Astrocyte of the spinal cord (primary cell): ENCODE measurements at regions not wholly inside any gene's neighbourhood (a gene's known extent, or its start where the extent isn't known, plus 50 kb on each side); places are given as distances from the start of the nearest gene placed in this dataset.

Experiments used
- DNase-seq: peaks from one replicate; pipeline ENCODE4 v3.0.0; 2011; ENCODE audit warnings: low read depth, low spot score
- H3K4me3 ChIP-seq: 2 replicates; pipeline ENCODE4 v1.5.1; 2011; ENCODE audit warnings: low read depth, mild to moderate bottlenecking, low read length, moderate library complexity
- CTCF ChIP-seq: IDR thresholded peaks from 2 replicates; pipeline ENCODE4 v1.5.1; 2012; ENCODE audit warnings: low read depth, mild to moderate bottlenecking, low read length, inconsistent platforms
- in situ Hi-C: cut with HindIII; loops from 2 replicates; pipeline ENCODE4 v1.10.0; 2017; ENCODE audit warnings: low sequenced_read_pairs

GRCh38 chr18:61756244-61756643 lies 136.6 kb downstream of the RNF152 start:
- no peak for DNase-seq
- TF ChIP-seq CTCF: no peak
- no peak overlapping the region for H3K4me3 ChIP-seq
- in situ Hi-C loops: no loop called here

GRCh38 chr18:61755555-61755954 lies 137.3 kb downstream of the RNF152 start:
- no peak for DNase-seq
- TF ChIP-seq CTCF: no peak
- in situ Hi-C loops: no loop called here
- H3K4me3 ChIP-seq: no peak overlapping the region

DNA sequence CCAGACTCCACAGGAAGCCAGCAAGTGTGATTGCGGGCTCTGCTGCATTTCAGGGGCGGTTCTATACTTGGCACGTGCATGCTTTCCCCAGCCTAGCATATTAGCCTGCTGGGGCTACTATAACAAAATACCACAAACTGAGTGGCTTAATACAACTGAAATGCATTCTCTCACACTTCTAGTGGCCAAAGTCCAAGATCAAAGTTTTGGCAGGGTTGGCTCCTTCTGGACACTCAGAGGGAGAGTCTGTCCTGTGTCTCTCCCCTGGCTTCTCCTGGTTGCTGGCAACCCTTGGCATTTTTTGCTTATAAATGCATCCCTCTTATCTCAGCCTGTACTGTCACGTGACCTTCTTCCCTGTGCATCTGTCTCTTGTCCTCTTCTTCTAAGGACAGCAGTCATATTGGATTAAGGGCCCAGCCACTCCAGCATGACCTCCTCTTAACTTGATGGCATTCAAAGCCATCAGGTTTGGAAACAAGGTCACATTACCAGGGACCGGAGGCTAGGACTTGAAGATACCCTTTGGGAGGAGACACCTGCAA lies 138.7 kb downstream of the RNF152 start:
- H3K4me3 ChIP-seq: no peak overlapping the region
- in situ Hi-C loops: no loop called here
- TF ChIP-seq CTCF: no peak
- no peak for DNase-seq

DNA sequence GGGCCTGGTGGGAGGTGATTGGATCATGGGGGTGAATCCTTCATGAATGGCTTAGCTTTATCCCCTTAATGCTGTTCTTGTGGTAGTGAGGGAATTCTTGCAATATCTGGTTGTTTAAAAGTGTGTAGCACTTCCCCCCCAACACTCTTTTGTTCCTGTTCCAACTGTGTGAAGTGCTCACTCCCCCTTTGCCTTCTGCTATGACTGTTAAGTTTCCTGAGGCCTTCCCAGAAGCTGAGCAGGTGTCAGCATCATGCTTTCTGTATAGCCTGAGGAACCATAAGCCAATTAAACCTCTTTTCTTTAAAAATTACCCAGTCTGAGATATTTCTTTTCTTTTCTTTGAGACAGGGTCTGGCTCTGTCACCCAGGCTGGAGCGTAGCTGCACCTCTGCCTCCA lies 139.4 kb downstream of the RNF152 start:
- TF ChIP-seq CTCF: no peak
- in situ Hi-C loops: no loop called here
- H3K4me3 ChIP-seq: no peak overlapping the region
- DNase-seq: no peak

DNA sequence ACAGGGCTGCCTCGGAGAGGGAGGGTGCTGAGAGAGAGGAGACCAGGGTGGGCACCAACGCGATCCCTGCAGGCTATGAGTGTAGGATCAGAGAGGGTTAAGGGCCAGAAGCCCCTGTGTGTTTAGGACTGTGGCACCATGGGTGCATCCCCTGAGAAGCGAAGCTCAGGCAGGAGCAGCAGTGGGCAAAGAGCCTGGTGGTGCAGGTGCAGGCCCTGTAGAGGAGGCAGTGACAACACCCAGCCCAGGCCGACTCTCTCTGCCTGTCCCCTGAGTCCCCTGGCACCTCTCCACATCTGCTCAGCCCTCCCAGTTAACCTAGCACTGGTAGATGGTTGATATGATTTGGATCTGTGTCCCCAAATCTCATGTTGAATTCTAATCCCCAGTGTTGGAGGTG lies 139.8 kb downstream of the RNF152 start:
- no peak for DNase-seq
- in situ Hi-C loops: no loop called here
- H3K4me3 ChIP-seq: no peak overlapping the region
- TF ChIP-seq CTCF: no peak

- no peak for TF ChIP-seq CTCF
- no peak for DNase-seq
- H3K4me3 ChIP-seq: no peak overlapping the region
- in situ Hi-C loops: no loop called here
Observed at GRCh38 chr18:61750840-61751668, 141.8 kb downstream of the RNF152 start.
